ENCODE measurements at regions not wholly inside any gene's neighbourhood (a gene's known extent, or its start where the extent isn't known, plus 50 kb on each side); places are given as distances from the start of the nearest gene placed in this dataset.
A peak's percentile ranks its signal among the peaks of the same experiment; 100 is the strongest.

GRCh38 chr9:613771-614347 is 227.6 kb upstream of the DMRT1 start:
- TF ChIP-seq MAFK (IDR thresholded peaks at IDR 0.05; ENCODE audit: partially characterized antibody), result no peak
- no peak for TF ChIP-seq HOXA7 (CRISPR knock-in tag; IDR thresholded peaks at IDR 0.05)
- TF ChIP-seq ESRRA (IDR thresholded peaks at IDR 0.05; ENCODE audit: borderline replicate concordance, low read length), result no peak
- no peak for TF ChIP-seq JUN (IDR thresholded peaks at IDR 0.05)
- peak; percentile 99 for TF ChIP-seq CTCF (IDR thresholded peaks at IDR 0.05)
- TF ChIP-seq USF2 (IDR thresholded peaks at IDR 0.05), result no peak
- TF ChIP-seq POLR2A (IDR thresholded peaks at IDR 0.05; ENCODE audit: low read length), result no peak
- TF ChIP-seq CHD2 (IDR thresholded peaks at IDR 0.05; ENCODE audit: low read length, partially characterized antibody), result no peak
- TF ChIP-seq PBX3 (IDR thresholded peaks at IDR 0.05), result no peak

Data from A549 (cell line).